ENCODE measurements at regions not wholly inside any gene's neighbourhood (a gene's known extent, or its start where the extent isn't known, plus 50 kb on each side); places are given as distances from the start of the nearest gene placed in this dataset.
"Not testable (repeated sequence)": the region's sequence is repeated elsewhere in the genome, so short reads cannot be mapped to it uniquely, and the experiment has no call there.

DNA sequence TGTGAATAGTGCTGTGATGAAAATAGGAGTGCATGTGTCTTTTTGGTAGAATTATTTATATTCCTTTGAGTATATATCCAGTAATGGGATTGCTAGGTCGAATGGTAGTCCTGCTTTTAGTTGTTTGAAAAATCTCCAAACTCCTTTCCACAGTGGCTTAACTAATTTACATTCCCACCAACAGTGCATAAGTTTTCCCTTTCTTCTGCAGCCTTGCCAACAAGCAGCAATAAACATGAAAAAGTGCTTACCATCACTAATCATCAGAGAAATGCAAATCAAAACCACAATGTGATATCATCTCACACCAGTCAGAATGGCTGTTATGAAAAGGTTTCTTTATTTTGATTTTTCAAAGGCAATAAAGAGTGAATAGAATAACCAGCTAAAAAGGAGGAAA lies 1105.9 kb downstream of the NAALADL2 start:
- no peak for DNase-seq (ENCODE audit: low read depth, low spot score)

DNA sequence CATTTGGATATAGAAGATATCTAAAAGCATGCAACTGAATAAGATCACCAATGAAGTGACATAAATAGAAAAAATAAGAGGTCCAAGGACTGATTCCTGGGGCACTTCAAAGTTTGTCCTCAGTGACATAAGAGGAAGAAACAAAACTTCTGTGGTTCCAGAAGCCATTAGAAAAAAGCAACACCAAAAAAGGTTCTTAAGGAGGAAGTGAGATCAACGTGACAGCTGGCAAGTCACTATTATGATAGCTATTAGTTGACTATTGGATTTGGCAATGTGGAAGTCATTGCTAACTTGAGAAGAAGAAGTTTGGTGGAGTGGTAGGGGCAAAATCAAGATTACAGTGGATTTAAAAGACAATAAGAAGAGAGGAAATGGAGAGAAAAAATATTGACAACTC lies 1098.3 kb downstream of the NAALADL2 start:
- DNase-seq (ENCODE audit: low read depth, low spot score), result no peak

DNA sequence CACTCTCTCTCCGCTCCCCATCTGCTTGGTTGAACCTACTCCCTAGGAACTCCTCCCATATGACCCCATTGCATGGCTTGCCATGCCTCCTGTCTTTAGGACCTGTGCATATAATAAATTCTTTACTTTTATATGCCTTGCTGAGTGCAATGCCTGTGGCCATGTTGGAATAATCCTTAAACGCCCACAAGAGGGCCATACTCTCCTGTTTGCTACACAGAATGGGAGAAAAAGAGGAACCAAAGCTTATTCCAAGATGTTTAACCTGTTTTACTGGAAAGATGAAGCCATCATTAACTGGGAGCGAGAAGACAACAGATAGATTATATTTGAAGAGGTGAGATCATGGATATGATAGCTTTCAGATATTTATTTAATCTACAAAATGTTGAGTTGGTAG lies 1097.8 kb downstream of the NAALADL2 start:
- DNase-seq (ENCODE audit: low read depth, low spot score), result no peak

DNA sequence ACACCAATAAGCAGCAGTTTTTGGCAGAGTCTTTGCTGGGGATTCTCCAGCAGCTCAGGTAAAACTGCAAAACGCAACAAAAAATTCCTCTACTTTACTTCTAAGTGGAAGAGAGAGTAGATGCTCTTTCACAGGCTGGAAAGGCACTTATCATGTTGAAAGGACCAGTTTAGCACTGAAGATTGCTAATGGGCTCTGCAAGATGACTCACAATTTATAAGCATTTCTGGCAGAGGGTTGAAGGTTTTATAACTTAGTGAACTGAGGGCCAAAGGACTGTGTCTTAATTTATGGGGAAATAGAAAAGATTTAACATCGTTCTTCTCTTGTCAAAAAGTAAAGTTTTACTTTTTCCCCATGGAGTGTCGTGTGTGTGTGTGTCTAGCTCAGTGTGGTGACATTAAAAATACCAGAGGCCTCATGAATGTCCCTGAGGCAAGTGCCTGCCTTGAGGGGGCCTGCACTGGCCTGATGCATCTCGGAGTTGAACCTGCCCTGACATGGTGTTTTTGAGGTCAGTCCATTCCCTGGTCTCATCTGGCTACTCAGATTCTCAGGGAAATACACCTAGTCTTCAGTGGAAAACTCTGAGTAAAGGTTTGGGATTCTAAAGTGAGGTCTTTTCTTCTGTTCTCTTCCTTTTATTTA lies 1092.0 kb downstream of the NAALADL2 start:
- DNase-seq (ENCODE audit: low read depth, low spot score), result no peak

DNA sequence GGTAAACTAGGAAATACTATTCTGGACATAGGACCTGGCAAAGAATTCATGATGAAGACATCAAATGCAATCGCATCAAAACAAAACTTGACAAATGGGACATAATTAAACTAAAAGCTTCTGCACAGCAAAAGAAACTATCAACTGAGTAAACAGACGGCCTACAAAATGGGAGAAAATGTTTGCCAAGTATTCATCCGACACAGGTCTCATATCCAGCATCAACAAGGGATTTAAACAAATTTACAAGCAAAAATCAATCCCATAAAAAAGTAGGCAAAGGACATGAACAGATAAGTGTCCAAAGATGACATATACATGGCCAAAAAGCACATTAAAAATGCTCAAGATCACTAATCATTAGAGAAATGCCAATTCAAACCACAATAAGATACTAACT lies 1088.9 kb downstream of the NAALADL2 start:
- DNase-seq (ENCODE audit: low read depth, low spot score), result no peak

DNA sequence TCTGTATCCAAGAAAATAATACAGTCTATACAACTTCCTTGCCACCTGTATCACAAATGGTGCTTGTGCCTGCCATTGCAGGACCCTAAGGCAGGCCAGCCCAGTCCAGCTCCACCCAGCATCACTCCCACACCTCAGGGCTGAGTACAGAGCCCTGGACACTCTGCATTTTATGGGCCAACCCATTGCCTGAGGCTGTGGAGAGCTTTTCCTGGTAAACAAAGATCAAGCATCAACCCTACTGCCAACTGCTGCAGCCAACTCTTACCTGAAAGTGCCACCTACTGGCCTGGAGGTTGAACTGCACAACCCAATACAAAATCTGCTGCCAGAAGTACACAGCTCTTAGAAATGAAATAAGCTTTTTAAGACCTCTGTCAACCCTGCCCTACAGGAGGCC lies 1082.2 kb downstream of the NAALADL2 start:
- no peak for DNase-seq (ENCODE audit: low read depth, low spot score)

DNA sequence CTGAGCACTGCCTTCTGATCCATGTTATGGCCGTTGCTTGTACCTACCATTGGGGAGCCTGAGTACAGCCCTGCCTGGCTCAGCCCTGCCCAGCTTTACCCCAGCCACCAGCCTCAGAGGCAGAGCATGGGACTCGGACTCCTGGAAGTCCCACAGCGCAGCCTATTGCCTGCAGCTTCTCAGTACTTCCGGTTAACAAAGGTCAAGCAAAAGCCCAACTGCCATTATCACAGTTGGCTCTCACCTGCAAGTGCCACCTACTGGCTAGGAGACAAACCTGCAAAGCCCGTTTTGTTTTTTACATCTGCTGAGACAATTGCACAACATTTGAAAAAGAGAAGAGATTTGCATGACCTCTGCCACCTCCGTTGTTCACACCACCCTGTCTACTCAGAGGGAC lies 1081.7 kb downstream of the NAALADL2 start:
- no peak for DNase-seq (ENCODE audit: low read depth, low spot score)

DNA sequence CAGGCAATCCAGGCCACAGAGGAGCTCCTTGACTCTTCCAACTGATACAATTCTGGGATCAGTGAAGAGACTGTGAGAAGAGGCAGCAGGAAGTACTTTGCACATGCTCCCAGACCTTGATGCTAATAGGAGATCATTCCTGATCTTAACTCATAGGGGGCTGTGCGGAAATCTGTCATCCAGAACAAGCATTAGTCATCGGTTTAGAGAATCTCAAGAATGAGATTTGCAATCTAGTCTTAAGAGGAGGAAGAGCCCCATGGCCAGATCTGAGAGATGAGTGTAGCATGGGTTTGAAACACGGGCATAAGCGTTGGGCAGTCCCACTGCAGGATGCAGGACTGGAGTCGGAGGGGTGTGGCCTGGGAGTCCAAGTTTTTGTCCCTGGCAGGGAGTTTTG lies 1081.1 kb downstream of the NAALADL2 start:
- DNase-seq (ENCODE audit: low read depth, low spot score), result no peak

DNA sequence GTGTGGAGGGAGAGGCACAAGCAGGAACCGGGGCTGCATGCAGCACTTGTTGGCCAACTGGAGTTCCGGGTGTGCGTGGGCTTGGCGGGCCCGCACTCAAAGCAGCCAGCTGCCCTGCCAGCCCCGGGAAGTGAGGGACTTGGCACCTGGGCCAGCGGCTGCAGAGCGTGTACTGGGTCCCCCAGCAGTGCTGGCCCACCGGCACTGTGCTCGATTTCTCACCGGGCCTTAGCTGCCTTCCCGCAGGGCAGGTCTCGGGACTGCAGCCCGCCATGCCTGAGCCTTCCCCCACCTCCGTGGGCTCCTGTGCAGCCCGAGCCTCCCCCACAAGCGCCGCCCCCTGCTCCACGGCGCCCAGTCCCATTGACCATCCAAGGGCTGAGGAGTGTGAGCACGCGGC lies 1078.2 kb downstream of the NAALADL2 start:
- DNase-seq (ENCODE audit: low read depth, low spot score), result not testable (repeated sequence)

DNA sequence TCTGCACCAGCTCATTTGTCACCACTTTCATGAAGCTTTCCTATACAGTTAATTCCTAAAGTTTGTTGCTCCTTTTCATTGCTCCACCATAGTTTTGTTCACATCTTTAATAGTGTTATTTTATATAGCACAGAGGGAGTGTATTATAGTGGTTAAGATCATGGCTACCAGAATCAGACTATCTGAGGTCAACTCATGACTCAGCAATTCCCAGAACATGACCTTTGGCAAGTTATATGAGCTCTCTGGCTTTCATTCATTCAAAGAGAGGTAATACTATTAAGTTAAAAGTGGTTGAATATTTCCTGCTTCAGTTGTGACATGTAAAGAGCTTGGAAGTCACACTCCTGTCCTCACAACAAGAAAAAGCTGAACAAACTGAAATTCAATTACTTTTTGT lies 1073.5 kb downstream of the NAALADL2 start:
- no peak for DNase-seq (ENCODE audit: low read depth, low spot score)

DNA sequence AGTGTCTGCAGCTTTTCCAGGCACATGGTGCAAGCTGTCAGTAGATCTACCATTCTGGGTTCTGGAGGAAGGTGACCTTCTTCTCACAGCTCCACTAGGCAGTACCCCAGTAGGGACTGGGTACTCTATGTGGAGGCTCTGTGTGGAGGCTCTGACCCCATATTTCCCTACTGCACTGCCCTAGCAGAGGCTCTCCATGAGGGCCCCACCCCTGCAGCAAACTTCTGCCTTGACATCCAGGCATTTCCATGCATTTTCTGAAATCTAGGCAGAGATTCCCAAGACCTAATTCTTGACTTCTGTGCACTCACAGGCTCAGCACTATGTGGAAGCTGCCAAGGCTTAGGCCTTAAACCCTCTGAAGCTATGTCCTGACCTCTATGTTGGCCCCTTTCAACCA lies 1060.0 kb downstream of the NAALADL2 start:
- no peak for DNase-seq (ENCODE audit: low read depth, low spot score)

DNA sequence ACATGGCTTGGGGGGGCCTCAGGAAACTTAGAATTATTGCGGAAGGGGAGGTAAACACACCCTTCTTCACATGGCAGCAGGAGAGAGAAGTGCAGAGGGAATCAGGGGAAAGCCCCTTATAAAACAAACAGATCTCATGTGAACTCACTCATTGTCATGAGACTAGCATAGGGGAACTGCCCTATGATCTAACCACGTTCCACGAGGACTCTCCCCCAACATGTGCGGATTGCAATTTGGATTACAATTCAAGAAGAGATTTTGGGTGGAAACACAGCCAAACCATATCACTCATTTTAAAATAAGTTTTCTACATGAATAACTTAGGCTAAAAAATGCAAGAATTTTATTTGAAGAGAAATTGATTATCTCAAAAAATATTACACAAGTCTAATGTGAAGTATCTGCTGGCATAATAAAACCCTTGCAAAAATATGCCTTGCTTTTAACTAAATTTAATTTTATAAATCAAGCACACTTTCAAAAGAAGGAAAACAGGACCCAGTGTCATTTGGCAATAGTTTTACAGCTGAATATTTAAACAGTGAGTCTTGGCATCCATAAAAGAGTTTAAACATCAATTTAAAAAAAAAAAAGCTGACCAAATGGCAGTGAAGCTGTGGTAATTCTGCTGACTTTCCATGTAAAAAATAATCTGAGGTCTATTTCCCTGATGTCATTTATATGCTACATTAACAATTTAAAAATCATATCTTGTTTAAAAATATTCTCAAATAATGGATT lies 1057.2 kb downstream of the NAALADL2 start:
- DNase-seq (ENCODE audit: low read depth, low spot score), result no peak

DNA sequence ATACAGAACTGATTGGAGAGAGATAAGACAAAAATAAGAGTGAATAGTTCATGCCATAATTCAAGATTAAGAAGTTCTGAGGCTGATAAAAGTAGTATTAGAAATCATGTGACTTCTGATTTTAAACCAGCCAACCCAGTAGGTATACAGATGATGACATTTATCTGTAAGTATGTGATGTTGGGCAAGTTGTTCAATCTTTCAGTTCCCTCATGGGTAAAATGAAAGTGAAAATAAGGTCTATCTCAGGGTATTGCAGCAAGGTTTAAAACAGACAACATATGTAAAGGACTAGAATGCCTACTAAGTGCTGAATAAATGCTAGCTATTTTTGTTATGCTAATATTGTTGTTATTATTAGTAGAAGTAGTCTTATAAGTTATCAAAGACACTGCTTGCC lies 1055.7 kb downstream of the NAALADL2 start:
- DNase-seq (ENCODE audit: low read depth, low spot score), result no peak

DNA sequence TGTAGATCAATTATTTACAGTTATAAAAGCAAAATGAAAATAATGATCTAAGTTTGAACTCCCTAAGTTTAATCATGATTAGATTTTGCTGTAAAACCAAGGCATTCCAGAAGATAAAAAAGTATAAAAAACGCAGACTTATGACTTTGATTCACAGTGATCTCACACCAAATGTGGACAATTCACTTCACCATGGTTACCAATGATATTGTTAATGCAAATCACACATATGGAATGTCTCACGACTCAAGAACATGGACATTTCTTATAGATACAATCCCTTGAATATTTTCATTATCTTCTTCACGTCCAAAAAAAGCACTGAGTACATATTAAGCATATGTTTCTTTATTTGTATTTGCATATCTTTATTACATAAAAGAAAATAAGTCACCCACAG lies 1054.2 kb downstream of the NAALADL2 start:
- DNase-seq (ENCODE audit: low read depth, low spot score), result no peak

DNA sequence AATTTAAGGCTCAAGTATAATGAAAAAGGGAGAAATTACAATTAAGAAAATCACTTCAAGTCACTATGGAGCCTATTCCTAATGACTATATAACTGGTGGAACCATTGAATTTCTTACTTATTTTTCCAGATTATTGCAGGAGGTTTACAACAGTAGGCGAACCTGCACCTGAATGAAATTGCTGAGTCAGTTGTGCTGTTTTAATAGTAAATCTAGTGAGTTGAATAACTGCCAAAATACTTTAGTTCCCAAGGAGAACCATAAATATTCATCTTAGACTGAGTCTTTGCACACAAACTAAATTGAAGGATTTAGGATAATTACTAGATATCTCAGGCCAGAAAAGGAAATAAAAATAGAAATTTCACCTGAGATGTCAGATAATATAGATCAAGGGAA lies 1052.8 kb downstream of the NAALADL2 start:
- no peak for DNase-seq (ENCODE audit: low read depth, low spot score)

DNA sequence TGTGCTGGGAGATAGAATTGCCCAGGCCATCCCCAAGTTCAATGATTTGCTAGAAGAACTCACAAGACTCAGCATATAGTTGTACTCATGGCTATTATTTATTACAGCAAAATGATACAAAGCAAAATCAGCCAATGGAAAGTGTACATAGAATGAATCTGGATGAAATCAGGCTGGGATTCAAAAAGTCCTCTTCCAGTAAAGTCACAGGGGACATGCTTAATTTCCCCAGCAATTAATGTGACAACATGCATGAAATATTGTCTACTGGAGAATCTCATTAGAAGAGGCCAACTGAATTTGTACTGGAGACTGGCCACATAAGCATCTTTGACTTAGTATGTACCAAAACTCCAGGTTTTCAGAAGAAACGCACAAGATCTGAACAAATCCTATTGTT lies 1043.1 kb downstream of the NAALADL2 start:
- no peak for DNase-seq (ENCODE audit: low read depth, low spot score)

DNA sequence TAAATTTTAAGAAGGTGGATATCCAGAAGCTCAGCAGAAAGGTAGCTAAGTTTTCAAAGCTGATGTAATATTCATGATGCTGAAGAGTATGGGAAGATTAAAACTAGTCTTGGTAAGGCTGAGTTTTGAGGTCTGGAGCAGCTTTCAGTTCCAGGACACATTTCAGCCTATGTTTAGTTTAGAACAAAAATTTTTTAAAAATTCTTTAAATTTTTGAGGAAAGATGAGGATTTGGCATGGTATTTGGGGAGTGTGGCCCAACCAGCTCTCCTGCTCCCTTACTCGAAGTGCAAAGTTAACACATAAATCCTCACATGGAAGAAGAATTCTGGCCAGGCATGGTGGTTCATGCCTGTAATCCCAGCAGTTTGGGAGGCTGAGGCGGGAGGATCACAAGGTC lies 1039.1 kb downstream of the NAALADL2 start:
- DNase-seq (ENCODE audit: low read depth, low spot score), result no peak

DNA sequence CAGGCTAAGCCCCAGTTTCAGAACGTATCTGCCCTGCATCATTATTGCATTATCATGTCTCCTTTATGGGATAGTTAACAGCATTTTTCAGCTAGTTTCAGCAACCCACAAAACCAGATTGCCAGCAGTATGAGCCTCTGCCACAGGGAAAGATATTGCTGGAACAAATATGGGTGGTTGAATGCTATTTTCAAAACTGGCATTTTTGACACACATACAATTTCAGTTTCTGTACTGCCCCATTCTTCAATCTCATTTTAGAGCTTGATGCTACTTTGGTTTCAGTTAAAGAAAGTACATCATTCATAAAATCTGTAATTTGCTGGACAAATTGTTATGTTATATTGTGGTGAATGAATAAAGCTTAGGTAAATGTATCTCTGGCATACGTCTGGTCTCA lies 1037.5 kb downstream of the NAALADL2 start:
- DNase-seq (ENCODE audit: low read depth, low spot score), result no peak

DNA sequence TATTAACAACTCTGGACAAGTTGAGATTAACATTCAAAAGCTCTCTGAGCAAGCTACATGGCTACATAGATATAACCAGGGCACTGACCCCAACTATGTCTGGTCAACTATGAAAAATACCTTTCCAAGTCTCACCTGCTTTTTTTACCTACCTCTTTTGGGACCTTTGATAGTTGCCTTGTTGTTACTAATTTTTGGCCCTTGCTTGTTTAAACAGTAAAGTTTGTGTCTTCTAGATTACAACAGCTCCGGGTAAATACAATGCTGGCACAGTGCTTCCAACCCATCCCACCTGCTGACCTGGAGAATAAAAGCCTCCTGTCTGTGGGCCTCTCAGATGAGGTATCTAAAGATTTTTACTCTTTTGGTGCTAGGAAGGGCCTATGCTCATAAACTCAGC lies 1036.6 kb downstream of the NAALADL2 start:
- no peak for DNase-seq (ENCODE audit: low read depth, low spot score)

DNA sequence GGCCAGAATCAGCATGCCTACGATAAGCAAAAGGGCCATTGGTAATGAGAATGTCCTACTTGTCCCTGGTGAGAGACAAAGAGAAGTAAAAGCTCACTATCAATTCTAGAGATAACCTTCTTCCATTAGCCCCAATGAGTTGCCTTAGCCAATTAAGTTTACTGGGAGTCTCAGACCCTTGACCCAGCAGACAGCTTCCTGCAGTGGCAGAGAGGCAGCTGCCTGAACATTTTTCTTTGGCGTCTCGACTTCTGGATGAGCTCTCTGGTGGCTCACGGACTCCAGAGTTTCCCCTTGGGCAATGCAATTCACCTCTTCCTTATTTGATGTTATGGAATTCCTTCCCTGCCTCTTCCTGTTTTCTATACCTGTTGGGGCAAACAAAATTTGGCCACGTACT lies 1034.4 kb downstream of the NAALADL2 start:
- DNase-seq (ENCODE audit: low read depth, low spot score), result no peak

DNA sequence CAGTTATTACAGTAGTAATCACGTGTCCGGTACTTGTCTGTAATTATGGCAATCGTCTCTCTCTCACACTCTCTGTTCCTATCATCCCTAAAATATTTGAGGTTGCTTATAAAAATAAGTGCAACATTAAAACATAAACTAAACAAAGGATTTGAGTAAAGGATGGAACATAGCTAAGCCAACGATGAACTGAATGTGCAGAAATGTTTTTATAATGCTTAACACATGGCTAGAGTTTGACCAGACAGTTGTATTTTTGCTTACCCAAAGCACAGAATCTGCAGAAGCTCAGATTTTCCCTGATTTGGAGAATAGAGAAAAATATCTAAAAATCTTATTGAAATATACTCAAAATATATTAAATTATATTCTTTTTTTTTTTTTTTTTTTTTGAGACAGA lies 1030.9 kb downstream of the NAALADL2 start:
- DNase-seq (ENCODE audit: low read depth, low spot score), result no peak

DNA sequence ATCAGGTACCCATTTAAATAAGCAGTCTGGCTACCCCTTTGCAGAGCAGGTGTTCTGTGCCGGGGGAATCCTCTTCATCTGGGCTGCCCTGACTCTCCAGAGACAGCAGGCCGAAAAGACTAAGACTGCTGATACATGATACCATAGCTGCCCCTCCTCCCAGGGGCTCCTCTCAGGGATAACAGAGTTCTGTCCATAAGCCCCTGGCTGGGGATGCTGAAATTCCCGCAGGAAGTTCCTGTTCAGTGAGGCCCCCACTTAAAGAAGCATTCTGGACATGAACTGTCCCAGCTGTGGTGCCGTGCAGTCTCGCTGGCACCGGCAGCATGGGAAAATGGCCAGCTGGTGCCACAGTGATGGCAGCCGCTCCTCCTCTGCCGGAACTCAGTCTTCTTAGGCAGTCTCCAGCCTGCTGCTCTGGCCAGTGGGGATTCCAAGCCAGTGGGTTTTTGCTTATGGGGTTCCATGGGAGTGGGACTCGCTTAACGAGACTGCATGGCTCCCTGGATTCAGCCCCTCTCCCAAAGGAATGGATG lies 1026.2 kb downstream of the NAALADL2 start:
- DNase-seq (ENCODE audit: low read depth, low spot score), result no peak

DNA sequence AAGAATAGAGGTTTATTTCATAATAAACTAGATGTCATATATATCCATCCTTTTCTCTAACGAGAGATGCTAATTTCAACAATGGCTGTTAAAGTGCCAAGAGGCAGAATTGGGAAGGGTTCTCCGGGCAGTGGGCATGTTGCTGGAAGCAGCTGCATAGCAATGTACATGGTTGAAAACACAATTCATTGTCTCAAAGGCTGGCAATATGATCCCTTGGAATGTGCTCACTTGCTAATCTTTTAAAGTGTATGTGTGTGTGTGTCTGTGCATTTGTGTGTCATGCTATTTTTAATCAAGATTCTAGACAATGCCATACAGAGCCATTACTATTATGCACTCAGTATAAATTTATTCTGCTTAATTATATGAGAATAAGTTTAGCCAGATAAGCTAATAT lies 1020.3 kb downstream of the NAALADL2 start:
- no peak for DNase-seq (ENCODE audit: low read depth, low spot score)
